Bone marrow (tissue), 2 donors: ENCODE measurements at regions not wholly inside any gene's neighbourhood (a gene's known extent, or its start where the extent isn't known, plus 50 kb on each side); places are given as distances from the start of the nearest gene placed in this dataset.
"Not testable (repeated sequence)": the region's sequence is repeated elsewhere in the genome, so short reads cannot be mapped to it uniquely, and the experiment has no call there.

Source experiments
- DNase-seq, 2 donors: peaks; one replicate each; lab custom pipeline; 2025; lab: John Stamatoyannopoulos, UW

DNA sequence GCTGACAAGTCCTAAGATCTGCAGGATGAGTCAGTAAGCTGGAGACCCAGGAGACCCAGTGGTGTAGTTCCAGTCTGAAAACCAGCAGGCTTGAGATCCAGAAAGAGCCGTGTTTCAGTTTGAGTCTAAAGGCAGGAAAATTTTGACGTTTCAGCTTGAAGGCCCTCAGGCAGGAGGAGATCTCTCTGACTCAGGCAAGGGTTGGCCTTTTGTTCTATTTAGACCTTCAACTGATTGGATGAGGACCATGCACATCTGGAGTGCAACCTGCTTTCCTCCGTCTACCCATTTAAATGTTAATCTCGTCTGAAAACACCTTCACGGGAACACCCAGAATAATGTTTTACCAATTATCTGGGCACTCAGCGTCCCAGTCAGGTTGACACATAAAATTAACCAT lies 69.5 kb downstream of the NPIPA7 start:
- DNase-seq = not testable (repeated sequence)

DNA sequence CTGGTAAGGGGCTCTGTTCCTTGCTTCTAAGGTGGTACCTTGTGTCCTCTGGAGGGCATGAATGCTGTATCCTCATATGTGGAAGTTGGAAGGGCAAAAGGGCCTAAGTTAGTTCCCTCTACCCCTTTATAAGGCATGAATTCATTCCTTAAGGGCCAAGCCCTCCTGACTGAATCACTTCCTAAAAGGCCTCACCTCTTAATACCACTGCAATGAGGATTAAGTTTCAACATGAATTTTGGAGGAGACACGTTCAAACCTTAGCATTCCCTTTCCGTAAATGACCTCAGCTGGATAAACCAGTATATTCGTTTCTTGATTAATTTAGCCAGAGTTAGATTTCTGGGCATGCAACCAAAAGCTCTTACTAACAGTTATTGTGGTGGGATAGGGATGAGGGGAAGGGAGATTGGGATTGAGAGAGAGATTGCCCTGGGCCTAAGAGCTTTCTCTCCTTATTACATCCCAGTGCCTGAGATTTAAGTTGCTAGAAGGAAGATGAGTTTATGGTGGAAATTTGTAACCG lies 70.8 kb downstream of the NPIPA7 start:
- DNase-seq = not testable (repeated sequence)

DNA sequence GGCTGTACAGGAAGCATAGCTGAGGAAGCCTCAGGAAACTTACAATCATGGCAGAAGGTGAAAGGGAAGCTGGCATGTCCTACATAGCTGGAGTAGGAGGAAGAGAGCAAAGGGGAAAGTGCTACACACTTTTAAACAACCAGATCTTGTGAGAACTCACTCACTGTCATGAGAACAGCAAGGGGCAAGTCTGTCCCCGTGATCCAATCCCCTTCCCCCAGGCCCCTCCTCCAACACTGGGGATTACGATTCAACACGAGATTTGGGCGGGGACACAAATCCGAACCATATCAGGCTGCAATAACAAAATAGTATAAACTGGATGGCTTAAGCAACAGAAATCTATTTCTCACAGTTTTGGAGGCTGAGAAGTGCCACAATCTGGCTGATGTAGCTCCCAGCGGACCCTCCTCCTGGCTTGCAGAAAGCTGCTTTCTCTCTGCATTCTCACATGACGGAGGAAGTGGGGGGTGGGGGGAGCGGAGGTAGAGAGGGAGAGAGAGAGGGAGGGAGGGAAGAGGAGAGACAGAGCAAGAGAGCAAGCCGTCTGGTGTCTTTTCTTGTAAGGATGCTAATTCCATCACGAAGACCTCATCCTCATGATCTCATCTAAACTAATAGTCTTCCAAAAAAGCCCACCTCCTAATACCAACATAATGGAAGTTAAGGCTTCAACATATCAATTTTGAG lies 72.9 kb downstream of the NPIPA7 start:
- not testable (repeated sequence) for DNase-seq

DNA sequence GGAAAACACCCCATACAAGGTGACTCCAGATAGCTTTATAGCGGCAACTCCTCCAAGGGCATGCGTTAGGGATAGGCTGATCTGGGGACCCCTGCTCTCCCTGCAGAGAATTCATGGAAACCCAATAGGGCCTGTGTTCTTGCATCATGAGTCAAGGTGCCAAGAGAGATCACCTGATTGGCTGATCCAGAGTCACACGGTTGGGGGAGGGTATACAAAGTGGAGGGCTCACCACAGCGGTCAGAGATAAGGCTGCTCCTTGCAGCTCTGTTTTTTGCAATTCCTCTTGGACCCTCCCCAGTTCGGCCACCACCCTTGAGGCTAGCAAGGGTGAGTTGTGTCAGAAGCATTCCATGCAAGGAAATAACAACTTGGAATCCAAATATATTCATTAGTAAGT lies 79.6 kb downstream of the NPIPA7 start:
- DNase-seq = not testable (repeated sequence)

DNA sequence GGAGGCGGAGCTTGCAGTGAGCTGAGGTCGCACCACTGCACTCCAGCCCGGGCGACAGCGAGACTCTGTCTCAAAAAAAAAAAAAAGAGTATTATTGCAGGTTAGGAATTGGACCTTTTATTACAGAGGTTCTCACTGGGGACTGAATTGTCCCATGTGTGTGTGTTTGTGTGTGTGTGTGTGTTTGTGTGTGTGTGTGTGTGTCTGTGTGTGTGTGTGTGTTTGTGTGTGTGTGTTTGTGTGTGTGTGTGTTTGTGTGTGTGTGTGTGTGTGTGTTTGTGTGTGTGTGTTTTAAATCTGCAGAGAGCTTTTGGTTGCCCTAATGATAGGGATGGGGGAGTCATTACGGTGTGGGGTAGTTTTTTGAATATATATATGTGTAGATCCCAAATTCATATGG lies 84.9 kb downstream of the NPIPA7 start:
- DNase-seq = not testable (repeated sequence)

DNA sequence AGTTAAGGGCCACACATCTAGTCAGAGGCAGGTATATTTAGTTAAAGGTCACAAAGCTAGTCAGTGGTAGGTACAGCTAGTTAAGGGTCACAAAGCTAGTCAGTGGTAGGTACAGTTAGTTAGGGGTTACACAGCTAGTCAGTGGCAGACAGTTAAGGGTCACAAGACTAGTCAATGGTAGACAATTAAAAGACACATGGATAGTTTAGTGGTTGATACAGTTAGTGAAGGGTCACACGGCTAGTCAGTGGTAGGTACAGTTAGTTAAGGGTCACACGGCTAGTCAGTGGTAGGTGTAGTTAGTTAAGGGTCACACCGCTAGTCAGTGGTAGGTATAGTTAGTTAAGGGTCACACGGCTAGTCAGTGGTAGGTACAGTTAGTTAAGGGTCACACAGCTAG lies 110.0 kb downstream of the NPIPA7 start:
- not testable (repeated sequence) for DNase-seq

DNA sequence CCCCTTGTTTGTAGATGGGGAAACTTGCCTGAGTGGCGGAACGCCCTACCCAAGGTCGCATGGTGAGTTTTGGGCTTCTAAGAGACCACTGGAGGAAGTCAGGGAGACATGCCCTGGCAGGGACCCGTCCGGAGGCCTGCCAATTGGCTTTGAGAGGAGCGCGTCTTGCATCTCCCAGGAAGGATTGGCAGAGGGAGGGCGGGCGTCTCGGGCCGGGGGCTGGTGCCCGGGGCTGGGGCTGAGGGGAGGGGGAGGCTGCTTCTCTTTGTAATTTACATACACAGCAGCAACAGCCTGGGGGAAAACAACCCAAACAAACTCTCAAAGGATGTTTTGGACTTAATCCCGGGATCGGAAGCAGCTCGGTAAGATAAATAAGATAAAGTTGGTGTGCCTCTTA lies 110.5 kb downstream of the NPIPA7 start:
- DNase-seq = not testable (repeated sequence)

DNA sequence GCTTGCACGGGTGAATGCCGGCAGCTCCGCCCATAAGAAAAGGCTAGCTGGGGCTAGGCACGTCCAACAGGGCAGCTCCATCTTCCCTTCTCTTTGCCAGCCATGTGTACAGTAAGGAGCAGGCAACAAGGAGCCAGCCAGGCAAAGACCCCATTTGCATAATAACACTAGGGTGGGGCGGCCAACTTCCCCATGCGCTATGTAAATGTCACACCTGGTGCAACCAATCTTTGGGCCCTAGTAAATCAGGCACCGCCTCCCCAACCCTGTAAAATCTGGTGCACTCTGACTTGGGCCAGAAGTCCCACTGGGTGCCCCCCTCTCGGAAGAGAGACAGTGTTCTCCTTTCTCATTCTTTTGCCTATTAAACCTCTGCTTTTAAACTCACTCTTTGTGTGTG lies 115.2 kb downstream of the NPIPA7 start:
- not testable (repeated sequence) for DNase-seq

DNA sequence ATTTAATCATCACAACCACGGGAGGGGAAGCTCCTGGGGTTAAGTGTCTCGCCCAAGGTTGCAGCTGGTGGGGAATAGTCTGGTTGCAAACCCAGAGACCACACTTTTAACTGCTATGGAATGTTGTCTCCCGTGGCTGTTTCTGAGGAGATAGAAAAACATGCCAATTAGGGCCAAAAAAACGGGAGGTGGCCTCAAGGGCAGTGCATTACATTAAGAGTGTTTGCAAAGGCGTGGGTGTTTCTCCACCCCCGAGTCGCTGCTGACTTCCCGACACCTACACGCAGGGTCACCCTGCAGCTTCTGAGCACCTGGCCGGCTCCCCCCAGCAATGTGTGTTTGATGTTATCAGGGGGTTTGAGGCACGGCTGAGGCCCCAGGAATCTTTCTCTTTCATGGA lies 116.1 kb downstream of the NPIPA7 start:
- not testable (repeated sequence) for DNase-seq

DNA sequence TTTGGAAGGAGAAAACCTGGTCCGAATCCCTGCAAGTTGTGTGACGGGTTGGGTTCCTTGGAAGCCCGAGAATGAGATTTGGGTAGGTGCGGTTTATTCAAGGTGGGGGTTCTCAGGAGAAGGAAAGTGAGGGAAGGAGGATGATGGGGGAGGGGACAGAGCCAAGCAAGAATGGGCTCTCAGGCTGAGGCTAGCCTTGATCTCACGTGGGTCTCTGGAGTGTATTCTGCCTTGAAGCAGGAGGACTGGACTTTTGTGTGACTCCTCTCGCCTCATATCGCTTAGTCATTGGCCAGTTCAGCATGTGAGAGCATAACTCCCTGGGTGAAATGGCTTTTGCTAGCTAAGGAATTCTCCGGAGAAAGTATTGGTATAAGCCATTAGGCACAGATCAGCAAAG lies 120.9 kb downstream of the NPIPA7 start:
- not testable (repeated sequence) for DNase-seq

DNA sequence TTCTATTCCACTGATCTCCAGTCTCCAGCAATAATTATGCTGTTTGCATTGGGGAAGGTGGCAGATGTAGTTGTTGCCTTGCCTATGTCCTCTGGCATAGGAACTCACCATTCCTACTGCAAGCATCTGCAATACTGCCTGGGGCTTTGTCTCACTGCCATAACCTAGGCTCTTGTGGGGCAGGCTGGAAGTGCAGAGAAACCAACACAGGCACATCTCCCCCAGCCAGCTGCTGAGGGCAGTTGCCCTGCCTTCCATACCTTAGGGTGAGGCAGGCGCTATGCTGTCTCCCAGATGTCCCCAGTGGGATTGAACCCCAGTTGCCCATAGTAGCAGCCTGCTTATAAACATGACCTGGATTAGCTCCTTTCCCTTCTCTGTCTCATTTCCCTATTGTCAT lies 128.1 kb downstream of the NPIPA7 start:
- not testable (repeated sequence) for DNase-seq

DNA sequence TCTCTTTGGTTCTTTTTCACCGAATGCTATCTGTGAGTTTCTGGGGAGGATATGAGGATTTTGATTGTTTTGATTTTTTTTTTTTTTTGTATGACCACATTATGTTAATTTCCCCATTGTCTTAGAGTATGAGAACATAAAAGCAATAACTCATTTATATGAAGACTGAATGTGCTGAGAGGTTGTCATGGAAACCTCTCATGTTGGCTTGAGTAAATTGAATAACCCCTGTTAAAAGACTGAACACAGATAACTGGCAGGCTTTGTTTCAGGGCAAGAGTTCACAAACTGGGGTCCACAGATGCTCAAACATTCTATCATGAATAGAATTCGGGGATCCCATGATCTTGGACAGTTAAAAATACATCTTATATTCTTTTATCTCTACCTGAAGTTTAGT lies 129.4 kb downstream of the NPIPA7 start:
- DNase-seq = not testable (repeated sequence)

DNA sequence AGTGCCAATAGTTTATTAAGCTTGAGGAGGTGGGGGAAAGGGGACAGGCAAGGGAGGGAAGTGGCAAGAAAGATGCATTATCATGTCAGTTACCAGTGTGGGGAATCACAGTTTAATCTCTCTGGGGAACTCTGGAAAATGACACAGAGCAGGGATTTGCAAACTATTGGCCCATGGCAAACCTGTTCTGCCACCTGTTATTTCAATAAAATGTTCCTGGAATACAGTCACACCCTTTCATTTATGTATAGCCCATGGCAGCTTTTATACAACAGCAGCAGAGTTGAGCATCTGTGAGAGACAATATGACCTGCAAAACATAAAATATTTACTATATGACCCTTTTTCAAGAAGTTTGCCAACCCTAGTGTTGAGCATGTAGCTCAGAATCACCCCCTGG lies 140.5 kb downstream of the NPIPA7 start:
- not testable (repeated sequence) for DNase-seq

DNA sequence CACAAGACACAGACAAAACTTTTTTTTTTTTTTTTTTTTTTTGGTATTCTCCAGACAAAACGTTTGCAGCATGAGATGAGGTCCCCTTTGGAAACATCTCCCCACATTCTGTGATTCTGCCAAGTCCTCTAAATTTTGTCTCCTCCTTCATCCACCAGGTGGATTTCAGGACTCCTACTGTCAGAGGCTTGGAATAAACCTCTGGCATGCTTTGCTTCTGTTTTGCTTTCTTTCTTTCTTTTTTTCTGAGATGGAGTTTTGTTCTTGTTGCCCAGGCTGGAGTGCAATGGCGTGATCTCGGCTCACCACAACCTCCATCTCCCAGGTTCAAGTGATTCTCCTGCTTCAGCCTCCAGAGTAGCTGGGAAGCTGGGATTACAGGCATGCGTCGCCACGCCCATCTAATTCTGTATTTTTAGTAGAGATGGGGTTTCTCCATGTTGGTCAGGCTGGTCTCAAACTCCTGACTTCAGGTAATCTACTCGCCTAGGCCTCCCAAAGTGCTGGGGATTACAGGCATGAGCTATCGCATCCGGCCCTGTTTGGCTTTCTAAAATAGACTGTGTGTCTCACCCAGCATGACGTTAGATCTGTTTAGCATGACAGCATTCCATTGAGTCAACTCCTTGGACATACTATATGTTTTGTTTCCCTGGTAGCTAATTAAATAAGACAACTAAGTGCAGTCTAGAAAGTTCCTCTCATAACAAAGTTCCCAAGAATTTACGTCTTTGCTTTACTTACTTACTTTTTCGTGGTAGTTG lies 142.5 kb downstream of the NPIPA7 start:
- not testable (repeated sequence) for DNase-seq

DNA sequence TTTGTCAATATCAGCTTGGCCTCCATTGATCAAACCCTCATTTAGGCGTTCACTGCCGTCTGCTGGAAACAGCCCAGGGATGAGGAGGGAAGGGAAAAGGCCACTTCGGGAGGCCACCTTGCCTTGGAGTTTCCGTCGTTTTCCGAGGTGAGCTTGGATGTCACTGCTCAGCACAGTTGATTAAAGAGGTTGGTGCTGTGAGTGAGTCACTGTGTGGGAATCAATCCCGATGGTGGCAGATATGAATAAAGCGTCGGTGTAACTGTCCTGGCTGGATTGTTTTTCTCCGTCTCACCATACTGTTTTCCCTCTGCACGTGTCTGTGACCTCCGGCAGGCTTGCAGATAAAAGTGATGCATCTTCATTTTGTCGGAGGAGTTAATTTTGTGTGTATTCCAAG lies 148.1 kb downstream of the NPIPA7 start:
- not testable (repeated sequence) for DNase-seq

DNA sequence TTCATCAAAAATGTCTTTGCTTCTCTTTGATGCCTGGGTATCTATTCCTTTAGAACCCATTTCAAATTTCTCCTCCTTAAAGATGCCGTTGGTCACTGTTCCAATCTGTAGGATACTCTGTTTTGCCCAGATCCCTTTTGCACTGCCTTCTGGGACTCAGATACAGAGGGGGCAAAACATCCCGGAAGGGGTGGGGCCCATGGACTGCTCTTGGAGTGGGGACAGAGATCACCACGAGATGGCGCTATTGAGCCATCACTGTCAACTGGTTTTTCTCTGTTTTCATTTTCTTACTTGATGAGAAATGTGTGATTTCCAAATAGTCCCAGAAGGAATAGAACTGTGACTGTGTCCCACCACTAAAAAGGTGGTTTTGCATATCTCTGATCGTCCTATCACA lies 151.8 kb downstream of the NPIPA7 start:
- DNase-seq = not testable (repeated sequence)

DNA sequence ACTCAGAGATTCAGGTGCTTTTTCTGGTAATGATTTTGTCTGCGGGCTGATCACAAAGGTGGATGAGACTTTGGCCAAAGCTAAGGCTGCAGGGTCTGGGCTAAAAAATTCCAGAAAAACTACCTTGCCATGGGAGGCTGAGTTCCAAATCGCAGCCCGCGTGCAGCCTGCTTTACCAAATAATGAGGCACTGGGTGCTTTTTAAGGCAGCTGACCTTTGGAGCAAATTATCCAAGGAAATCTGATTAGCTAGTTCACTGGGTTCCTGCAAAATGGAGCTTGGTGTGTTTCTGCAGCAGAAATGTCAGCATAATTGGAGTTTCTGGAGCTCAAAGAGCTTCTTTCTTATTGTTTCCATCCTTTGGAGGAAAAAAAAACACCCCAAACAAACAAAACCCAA lies 156.6 kb downstream of the NPIPA7 start:
- not testable (repeated sequence) for DNase-seq

DNA sequence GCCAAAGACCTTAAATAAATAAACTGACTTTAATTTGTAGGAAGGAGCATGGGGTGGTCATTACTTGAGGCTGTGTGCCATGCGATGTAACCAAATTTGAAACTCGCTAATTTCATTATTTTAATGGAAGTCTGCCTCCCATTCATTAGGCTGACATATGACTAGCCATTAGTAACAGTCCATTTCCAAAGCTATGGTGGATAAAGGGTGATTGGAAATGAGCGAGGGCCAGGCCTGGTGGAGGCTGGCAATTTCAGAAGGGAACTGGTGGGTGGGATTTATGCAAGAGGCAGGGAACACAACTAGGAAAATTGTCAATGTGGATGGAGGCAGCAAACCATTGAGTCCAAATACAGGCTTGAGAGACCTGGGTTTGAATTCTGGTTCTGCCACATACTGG lies 157.2 kb downstream of the NPIPA7 start:
- DNase-seq = not testable (repeated sequence)

DNA sequence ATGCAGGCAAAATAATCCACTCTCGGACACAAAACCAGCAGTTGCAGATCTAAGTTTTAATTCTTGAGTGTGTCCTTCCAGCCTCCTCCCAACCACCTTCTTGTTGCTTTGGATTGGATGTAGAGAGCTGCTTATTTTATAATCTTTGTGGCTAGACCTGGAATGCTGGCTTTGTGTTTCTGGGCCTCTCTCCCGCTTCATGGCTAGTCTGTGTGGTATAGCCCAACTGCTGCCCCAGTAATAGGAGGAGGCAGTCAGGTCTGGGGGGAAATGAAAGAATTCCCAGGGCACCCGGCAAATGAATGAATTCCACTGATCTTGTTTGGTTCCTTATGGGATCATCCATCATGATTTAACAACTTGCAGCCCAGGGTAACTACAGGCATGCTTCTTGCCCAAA lies 170.8 kb downstream of the NPIPA7 start:
- not testable (repeated sequence) for DNase-seq

DNA sequence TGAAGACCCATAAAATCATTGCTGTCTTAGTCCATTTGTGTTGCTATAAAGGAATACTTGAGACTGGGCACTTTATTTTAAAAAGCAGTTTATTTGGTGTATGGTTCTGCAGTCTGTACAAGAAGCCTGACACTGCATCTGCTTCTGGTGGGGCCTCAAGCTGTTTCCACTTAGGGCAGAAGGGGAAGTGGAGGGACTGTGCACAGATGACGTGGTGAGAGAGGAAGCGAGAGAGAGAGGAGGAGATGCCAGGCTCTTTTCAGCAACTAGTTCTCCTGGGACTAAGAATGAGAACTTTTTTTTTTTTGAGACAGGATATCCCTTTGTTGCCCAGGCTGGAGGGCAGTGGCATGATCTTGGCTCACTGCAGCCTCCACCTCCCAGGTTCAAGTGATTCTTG lies 171.9 kb downstream of the NPIPA7 start:
- not testable (repeated sequence) for DNase-seq

DNA sequence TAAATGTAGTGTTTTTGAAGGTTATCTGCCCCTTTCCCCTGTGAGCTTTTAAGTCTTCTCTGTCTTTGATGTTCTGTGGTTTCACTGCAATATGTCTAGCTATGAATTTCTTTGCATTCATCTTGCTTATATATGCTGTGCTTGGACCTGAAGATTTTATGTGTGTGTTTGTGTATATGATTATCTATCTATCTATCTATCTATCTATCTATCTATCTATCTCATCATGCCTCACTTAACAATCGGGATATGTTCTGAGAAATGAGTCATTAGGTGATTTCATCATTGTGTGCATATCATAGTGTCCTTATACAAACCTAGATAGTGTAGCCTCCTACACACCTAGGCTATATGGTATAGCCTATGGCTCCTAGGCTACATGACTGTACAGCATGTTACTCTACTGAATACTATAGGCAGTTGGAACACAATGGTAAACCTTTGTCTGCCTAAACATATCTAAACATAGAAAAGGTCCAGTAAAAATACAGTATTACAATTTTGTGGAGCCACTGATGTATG lies 173.9 kb downstream of the NPIPA7 start:
- DNase-seq = not testable (repeated sequence)

DNA sequence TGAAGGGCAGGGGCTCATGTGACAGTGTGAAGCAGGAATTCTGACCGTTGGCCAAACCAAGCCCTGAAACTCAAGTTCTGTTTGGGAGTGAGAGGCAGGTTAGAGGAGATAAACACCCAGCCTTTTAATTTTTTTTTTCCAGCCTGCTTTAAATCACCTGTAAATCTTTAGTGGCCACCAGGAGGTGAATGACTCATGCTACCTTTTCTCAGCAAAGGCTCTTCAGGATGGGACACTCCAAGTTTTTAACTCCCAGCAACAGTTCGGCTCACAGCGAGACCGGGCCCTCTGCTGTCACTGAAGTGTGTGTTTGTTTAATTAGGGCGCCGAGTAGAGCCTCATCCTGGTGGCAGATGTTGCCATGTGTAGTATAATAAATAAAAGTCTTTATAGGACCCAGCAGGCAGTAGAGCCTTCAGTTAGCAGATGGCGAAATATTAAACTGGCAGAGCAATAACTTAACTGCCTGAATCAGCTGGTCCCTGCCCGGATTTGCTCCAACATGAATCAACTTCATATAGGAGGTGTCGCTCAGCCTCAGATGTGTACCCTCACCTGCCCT lies 180.3 kb downstream of the NPIPA7 start:
- DNase-seq = not testable (repeated sequence)

DNA sequence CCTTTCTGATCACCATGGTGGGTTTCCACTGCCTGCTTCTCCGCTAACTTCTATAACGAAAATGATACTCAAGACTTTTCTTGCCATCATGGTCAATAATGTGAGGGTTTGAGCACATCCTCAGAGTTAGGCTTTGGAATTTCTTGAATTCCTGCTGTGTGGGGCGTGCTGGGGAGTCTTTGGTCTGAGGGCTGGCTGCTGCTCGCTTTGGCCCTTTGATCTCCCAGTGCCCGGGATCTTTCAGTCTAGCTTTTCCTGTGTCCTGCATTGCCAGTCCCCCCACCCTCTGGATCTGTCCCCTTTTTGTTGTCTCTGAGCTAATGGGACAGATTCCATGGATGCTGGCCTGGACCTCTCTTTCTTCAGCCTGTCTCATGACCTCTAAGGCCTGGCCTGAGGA lies 182.6 kb downstream of the NPIPA7 start:
- DNase-seq = not testable (repeated sequence)
